ENCODE measurements at regions not wholly inside any gene's neighbourhood (a gene's known extent, or its start where the extent isn't known, plus 50 kb on each side); places are given as distances from the start of the nearest gene placed in this dataset.

DNA sequence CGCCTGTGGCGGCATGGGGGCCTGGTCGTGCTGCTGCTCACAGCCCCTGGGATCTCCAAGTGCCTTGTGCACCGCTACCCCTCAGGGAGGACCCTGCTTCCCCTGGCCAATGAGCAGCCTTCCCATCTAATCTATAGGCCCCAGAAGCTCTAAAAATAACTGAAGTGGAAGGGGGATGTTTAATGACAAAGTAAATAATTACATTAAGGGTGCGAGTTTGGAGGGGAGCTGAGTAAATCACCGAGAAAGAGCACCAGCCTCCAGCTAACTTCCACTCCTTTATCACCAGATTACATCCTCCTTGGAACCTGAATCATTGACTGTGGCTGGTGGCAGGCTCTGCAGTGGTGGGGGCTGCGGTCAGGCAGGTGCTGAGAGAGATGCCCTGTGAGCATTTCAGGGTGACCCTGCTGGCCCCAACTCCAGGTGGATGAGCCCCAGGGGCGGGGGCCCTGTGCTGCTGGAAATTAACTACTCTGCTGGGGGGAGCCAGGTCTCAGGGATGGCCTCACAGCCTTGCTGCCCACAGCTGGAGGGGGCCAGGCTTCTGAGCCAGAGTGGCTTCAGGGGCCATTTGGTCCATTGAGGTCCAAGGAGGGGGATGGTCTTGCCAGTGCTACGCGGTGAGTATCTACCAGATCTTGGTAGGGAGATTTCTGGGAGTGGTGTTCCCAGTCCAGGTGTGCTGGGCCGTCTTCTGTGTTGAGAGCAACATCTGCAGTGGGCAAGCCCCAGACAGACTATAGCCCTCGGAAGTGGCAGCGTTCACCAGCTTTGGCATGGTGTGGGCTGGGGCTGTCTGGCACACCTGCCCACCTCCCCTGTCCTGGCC is 74.2 kb downstream of the GLI2 start:
- no peak for DNase-seq

DNA sequence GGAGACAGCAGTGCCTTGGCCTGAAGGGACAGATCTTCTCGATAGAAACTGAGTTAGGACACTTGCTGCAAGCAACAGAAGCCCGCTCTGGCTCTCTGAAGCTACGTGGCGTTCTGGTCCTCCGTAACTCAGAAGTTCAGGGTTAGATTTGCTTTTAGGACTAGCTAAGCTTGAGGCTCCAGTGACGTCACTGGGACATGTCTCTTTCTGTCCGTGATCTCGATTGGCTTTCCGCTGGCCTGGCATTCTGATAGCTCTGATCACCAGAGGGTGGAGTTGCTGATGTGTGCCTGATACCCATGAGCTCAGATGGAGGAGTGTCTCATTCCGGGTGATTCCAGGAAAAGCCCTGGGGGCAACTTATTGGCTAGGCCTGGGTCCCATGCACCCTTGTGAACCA is 75.0 kb downstream of the GLI2 start:
- DNase-seq, result no peak

DNA sequence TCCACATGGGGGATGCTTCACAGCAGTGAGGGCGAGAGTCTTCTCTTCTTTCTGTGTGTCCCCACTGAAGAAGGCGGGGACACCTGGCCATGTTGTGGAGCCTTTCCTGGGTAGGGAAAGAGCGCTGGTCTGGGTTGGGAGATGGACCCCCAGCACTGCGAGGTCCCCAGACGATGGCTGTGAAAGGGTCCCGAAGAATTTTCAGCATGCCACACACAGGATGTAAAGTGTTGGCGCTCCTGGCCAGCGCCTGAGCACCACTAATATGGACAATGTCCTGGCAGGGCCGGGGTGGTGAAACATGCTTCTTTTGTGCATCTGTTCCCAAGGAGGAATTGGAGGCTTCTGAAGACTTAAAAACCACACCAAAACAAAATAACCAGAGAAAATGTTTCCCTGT is 77.2 kb downstream of the GLI2 start:
- no peak for DNase-seq

DNA sequence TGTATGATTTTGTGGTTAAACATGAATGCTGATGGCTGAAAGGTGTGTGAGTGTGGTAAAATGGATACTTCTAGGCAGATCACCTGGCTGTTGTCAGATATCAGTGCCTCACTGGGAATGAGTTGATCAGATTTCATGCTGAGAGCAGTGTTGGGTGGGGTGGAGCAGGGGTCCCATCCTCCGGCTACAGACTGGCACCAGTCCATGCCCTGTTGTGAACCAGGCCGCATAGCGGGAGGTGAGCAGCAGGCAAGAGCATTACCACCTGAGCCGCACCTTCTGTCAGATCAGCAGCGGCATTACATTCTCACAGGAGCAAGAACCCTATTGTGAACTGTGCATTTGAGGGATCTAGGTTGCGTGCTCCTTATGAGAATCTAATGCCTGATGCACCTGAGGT is 78.7 kb downstream of the GLI2 start:
- no peak for DNase-seq

DNA sequence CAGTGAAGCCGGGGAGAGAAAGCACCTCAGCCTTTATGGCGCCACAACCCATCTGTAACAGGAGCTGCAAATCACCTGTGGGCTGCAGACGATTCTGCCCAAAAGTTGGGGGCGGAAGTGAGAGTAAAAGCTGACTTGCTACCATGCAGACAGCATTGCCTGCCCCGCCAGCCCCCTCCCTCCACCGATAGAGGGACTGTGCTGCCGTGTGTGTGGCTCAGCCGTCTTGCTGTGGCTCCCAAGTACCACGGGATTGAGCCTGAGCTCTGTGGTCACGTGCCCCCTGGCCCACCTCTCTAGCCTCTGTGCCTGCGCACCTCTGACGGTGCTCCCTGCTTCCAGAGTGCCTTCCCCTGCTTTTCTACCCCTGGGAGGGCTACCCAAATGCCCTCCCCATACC is 79.6 kb downstream of the GLI2 start:
- no peak for DNase-seq

DNA sequence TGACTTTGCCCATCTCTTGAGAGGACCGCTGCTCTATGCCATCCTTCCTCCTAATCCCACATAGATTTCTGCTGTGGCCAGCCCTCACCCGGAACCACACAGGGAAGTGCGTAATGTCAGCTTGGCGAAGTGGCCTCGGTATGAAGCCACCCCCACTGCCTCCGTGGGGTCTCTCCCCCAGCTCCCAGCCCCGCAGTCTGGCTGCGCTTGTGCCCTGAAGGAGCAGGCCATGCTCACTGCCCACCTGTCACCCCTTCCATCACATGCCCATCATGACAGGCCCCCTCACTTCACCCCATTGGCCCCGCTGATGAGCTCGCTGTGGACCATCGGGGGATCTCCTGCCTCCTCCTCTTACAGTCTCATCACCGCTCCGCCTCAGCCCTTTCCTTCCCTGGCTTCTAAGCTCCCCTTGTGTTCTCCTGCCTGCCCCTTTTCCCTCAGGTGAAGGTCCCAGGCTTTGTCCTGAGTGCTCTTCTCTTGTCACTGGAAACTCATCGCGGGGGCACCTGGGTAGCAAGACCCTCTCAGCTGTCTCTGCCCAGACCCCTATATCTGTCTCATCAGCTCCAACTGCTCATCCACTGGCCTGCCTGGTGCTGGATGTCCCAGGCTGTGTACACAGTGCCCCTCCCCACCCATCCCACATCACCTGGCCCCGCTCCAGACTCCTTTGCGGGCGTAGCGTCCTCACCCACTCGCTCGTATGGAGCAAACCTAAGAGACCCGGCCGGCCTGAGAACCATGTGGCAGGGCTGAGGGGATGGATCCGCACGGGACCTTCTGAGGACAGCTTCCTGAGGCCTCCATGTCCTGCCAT is 81.7 kb downstream of the GLI2 start:
- DNase-seq, result no peak

DNA sequence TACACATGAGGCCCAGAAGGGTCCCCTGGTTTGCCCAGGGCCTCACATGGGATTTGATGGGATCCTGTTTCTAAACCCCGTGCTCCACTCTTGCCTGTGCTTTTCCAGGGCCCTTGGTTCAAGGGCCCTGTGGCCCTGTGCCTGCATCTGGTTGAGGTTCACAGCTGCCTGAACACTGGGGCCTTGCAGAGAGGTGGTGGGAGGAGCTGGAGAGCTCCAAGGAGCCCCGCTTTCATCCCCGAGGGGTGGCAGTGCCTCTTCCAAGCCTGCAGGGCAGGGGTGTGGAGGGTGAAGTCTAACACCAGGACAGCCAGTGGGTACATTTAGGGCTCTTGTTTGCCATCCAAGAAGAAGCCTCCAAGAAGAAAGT is 82.3 kb downstream of the GLI2 start:
- no peak for DNase-seq

DNA sequence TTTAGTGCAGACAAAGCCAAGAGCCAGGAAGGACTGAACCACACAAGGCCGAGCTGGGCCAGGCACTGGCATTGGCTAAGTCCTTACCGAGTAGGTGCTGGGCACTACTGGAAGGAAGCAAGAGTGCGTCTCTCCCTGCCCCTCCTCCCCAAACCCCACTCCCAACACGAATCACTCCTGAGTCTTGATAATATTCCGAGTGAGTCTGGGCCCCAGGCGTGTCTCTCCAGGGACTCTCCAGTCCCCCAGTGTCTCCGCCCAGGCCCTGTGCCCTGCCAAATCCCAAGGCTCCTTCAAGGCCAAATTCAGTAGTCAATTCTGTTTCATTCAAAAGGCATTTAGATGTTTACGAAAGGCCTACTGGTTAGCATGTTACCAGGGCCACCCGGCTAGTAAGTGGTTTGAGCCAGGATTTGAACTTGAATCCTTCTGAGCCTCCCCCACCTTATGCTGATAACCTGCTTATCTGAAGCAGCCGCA is 82.8 kb downstream of the GLI2 start:
- no peak for DNase-seq

DNA sequence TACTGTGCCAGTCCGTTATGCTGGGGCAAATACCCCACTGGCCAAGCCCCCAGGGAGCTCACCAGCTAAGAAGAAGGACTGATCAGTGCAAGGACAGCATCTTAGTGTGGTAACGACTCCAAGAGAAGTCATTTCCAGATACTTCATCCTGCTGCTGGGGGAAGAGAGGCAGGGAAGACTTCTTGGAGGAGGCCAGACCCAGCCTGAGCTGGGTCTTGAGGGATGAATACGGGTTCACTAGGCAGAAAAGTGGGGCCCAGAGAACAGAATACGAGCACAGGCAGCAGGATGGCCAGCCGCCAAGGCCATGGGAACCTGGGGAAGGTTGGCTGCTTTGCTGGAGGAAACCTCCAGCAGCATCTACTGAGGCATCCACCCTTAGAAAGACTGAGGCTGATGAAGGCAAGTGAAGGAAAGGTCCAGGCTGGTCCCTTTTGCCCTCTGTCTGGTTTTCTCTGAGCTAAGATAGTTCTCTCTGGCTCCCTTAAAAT is 84.1 kb downstream of the GLI2 start:
- DNase-seq, result no peak

DNA sequence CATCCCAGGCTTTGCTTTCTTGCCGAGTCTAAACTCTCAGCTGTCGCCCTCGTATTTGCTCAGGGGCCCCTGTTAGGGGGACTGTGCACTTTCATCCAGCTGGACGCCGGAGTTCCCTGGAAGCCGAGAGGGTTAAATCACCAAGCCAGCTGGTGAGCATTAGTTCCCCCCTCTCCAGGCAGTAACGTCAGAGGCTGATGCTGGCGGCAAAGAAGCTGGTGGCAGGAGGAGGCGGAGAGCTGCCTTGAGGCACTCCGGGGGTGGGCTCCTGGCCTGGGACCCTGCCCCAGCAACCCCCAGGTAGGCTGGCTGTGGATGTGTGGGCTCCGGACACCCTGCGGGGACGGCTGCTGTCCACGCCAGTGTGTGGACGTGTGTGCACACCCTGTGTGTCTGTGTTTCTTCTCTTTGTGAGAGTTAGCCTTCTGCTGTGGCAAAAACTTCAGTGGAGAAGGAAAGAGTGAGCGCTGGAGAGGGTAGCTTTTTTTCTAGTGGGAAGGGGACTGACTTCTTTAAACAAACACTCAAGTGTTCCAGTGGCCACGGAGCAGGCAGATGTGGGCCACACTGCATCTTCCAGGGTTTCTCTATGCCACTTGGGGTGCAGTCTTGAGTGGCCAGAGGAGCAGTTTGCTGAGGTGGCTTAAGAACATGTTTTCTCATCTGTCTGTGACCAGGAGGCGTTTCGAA is 84.7 kb downstream of the GLI2 start:
- no peak for DNase-seq

DNA sequence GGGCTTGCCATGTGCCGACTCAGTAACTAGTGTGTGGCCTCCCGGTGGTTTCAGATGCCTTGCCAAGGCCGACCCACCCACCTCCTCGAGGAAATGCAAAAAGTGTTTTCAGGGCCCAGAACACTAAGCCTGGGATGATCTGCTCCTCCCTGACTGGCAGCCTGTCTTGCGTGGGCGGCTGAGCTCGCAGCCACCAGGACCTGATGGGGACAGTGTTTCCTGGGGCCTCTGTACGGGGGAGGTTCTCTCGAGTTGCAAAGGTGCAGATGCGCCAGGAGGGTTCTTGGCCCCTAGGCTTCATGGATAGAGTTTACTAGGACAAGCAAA is 85.2 kb downstream of the GLI2 start:
- DNase-seq, result no peak

DNA sequence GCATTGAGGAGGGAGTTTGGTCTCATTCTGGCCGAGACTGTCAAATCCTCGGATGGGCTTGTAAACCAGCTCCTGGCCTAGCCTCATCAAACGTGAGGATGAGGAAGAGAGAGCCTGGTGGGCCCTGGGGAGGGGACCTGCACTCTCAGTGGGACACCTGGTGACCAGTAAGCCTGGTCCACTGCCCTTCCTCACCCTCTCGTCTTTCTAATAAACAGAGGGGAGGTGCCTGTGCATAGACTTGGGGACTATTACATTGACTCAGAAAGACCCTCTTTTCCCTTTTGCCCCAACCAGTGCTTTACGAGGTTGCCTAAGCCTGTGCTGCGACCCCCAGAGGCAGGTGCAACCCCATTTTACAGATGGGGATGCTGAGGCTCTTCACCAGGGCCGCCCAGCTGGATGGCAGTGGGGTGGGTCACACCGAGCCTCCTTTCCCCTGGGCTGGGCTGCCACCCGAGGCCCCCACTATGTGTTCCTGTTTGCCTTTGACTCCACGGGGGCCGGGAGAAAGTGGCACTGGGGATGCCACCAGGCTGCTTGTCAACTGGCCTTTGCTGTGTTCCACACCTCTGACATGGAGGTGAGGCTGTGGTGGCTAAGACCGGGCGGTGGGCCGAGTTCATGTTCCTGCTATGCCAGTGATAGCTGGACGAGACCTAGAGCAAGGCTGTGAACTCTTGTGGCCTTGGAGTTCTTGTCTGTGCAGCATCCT is 85.9 kb downstream of the GLI2 start:
- no peak for DNase-seq

DNA sequence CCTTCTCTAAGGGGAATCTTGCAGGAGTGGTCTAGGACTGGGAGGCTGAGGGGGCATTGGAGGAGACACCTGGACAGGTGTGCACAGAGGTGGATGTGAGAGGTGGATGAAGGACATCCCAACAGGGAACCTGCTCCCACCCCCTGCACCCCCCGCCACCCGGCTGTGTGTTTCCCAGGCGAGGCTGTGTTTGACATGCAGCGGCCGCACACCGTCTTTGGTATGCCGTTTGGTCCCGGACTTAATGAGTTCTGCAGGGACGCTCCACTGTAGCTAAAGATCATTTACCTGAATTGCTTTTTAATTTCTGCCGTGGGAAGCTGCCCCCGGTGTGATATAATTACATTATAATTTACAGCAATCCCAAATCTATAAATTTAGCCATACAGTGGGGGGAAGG is 87.3 kb downstream of the GLI2 start:
- DNase-seq, result no peak

DNA sequence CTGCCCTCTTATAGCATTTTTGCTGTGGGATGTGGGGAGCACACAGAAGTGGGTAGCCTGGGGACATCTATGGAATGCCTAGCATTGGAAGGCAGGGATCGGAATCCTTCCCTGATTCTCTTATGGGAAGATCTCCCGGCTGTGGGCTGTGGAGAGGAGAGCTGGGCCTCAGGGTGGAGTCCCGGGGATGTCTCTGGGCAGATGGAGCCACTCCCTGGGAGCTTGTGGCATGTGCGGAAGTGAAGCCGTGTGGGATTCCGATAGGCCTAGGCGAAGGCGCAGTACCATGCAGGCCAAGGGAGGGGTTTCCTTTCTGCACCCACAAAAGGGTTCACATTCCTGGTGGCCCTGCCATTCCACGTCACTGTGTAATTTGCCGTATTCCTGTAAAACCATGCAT is 87.9 kb downstream of the GLI2 start:
- DNase-seq, result no peak

DNA sequence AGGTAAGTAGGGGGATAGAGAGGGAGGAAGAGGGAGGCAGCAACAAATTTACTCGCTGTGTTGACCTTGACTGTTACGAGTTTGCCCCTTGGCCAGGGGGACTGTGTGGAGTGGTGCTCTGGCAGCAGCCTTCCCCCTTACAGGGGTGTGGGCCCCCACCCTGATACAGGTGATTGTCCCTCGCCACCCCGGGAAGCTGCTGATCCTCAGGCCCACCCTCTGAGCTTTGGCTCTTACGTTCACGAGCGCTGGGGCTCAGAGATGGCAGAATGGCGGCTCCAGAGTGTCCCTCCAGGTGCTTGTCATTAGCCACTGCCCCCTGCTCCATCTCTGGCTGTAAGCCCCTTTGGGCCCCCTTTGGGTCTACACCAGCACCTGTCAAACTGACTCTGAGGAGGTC is 88.6 kb downstream of the GLI2 start:
- DNase-seq, result no peak

DNA sequence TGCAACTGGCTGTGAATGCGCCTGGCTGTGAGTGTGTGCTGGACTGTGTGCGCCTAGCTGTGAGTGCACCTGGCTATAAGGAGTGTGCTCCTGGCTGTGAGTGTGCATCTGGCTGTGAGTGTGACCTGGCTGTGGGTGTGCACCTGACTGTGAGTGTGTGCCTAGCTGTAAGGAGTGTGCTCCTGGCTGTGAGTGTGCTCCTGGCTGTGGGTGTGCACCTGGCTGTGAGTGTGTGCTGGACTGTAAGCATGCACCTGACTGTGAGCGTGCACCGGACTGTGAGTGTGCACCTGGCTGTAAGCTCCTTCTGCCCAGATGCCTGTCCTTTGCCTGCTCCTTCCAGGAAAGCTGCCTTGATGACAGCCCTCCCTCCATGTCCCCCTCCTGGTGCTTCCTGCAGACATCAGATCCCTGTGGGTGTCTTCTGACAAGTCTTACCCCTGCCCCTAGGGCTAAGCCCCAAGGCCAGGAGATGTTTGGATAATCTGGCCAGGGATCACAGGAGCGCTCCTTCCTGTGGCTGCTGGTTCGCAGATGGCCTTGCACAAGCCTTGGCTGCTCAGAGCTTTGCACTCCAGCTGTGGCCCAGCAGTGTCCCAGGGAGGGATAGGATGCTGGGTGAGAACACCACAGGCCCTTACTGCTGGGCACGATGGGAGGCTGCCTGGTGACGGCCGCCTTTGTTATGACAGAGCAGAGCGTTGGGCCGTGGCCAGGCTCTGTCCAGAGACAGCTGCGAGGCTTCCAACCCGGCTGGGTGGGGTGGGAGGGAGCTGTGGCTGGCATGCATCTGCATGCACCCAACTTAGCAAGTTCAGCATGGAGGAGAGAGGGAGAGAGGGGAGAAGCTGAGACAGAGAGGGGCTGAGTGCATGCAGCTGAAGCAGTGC is 89.9 kb downstream of the GLI2 start:
- no peak for DNase-seq

DNA sequence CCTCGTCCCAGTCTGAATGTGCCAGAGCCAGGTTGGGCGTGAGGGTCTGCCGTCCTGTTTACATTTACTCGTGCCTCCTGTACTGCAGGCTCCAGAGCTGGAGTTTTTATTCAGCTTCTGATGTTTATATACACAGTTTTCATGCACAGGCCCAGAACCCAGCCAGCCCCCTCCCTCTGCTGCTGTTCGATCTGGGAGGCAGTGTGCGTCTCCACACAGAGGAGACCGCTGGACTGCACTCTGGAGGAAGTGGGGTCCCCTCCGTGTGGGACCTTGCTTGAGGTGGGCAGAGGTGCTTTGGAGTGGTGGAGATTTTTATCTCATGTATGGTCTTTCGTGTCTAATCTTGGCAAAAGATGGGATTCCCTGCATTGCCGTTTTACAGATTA is 90.6 kb downstream of the GLI2 start:
- no peak for DNase-seq

DNA sequence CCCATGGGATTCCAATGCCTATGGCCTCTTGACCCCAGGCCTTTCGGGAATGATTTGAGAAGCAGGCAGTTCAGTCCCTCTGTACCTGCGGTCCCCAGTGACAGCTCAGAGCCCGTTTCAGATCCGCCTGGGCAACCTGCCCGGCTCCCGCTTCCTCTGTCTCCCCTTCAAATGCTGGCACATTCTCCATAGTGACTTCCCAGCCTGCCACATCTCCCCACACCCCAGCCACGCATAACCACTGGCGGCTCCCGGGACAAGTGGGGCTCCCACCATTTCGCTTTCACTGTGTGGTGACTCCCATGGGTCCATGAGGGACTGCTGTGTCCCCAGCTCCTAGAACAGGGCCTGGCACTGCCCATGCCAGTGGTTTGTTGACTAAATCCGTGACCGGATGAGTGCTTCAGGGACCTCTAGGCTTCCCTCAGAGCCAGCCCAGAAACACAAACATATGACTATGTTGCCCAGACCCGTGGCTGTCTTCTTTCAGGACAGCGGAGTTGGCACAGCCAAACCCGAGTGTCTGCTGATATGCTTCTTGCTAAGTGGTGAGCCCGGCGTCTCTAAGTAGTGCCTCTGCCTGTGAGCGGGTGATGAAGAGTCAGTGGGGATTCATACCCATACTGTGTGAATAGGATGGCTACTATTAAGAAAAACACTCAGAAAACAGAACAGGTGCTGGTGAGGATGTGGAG is 91.2 kb downstream of the GLI2 start:
- no peak for DNase-seq

DNA sequence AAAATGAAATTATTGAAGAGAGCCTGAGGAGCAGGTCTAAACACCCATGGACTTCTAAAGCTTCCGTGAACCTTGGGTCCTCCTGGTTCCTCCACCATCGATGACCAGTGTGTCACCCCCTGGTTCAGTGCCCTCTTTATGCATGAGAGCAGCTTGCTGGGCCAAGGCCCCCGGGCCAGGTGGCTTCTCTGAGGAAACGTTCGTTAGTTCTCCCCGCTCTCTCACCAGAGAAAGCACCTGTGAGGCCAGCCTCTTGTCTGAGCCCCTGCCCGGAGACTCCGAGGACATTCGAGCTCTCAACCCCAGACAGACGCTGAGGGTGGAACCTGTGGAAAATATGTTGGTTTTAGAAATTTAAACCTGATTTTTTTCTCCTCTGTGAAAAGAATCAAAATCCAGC is 92.4 kb downstream of the GLI2 start:
- no peak for DNase-seq

DNA sequence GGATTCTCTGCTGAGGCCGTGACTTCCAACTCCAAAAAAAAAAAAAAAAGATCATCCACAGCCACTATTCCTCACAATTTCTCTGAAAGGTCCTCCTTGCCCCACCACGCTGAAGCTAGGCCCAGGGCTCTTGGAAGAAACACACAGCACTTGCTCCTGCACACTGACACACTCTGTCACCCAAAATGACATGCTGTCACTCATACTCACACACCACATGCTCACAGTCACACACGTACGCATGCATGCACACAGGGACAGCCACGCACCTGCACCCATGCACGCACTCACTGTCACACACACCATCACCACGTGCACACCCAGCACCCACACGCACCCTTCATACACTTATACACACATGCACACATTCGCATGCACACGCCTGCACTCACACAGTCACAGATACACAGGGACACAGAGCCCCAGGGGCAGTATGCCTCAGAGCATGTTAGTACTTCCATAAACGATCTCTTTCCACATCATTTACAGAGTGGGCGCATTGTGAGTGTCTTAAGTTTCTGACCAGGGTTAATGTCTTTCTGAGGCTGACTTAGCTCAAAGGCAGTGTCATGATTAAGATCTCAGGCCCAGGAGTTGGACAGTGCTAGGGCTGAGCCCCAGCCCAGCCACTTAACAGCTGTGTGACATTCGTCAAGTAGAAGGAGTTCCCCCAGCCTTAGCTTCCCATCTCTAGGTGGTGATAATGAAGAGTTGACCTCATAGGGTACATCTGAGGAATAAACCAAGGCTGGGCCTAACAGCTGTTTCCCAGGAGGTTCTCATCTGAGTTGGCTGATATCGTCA is 93.4 kb downstream of the GLI2 start:
- DNase-seq, result no peak

DNA sequence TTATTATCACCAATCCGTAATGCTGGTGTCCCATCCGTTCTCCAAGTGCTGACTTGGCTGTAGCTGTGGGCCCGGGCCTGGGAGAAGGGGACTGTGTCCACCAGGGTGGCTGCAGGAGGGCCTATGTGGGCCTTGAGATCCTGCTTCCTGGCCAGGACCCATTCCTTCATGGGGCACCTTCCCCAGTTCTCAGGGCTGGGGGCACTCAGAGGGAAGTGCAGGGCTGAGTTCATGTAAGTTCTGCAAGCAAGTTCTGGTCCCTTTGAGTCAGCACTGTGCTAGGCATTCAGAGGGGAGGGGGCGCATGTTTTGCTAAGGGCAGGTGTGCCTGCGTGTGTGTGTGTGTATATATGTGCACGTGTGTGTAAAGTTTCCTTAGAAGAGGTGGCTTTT is 94.0 kb downstream of the GLI2 start:
- no peak for DNase-seq

Measured in AML-193 (cell line).